HCT116 (cell line): ENCODE measurements at regions not wholly inside any gene's neighbourhood (a gene's known extent, or its start where the extent isn't known, plus 50 kb on each side); places are given as distances from the start of the nearest gene placed in this dataset.

Experiments used
- ATAC-seq: fragments of 200-7000 bp; cut with Tn5 transposase; 2 replicates; pipeline ENCODE4 v1.9.1; 2020; ENCODE audit warnings: mild to moderate bottlenecking, moderate library complexity
- BruUV-seq: library from RNA; stranded (reverse); fragments of 400-500 nt; replicated peaks from 2 replicates; lab custom pipeline; 2021; lab: Mats Ljungman, UMichigan
- CTCF ChIA-PET: fragments of 300-600 bp; sonication (Branson Sonifier 250); formaldehyde crosslinking; loops from one replicate; lab custom pipeline; 2021; ENCODE audit warnings: antibody characterized with exemption; lab: Charles Lee
- POLR2A ChIA-PET: fragments of 300-600, 350-600 bp; sonication (Branson Sonifier 250); formaldehyde crosslinking; loops from one replicate; lab custom pipeline; 2021; ENCODE audit warnings: antibody characterized with exemption; lab: Charles Lee
- RAD21 ChIA-PET, 2 experiments: fragments of 300-600 bp; sonication (Branson Sonifier 250); formaldehyde crosslinking; loops; one replicate each; lab custom pipeline; 2023; ENCODE audit warnings: low total read pairs in 2 of 2; ENCODE audit not compliant: uncharacterized antibody in 2 of 2, unreplicated experiment in 2 of 2, low non-redundant PET in 1 of 2; lab: Charles Lee
- DNase-seq: peaks from one replicate; pipeline ENCODE4 v3.0.0-alpha.2; 2010; ENCODE audit warnings: low read depth, low spot score
- H2AFZ ChIP-seq: fragments of 200-600 bp; shearing (Covaris generic), sonication (generic); 2 replicates; pipeline ENCODE4 v1.6.1; 2017; ENCODE audit warnings: low read depth, mixed run types, mixed read lengths, antibody characterized with exemption, low read length; ENCODE audit not compliant: poor library complexity, severe bottlenecking
- H3K27ac ChIP-seq: 2 replicates; pipeline ENCODE4 v1.5.1; 2012; ENCODE audit warnings: low read depth, low read length
- H3K27me3 ChIP-seq: fragments of 200-600 bp; sonication (generic); 2 replicates; pipeline ENCODE4 v1.6.1; 2016; ENCODE audit warnings: mixed run types, low read length, mixed read lengths; ENCODE audit not compliant: insufficient read depth
- H3K36me3 ChIP-seq, 2 experiments: fragments of 200-500 bp in 1 of 2; fragments of 200-600 bp in 1 of 2; sonication (Bioruptor generic) in 1 of 2; sonication (generic) in 1 of 2; 2 replicates each; pipeline versions ENCODE4 v1.5.1 to v1.6.1; 2014 to 2016; ENCODE audit warnings: low read length in 2 of 2, inconsistent platforms in 1 of 2, mixed read lengths in 1 of 2, mixed run types in 1 of 2; ENCODE audit not compliant: insufficient read depth in 2 of 2, control insufficient read depth in 1 of 2
- H3K4me1 ChIP-seq, 2 experiments: fragments of 200-600 bp in 1 of 2; sonication (generic) in 1 of 2; 2 replicates each; pipeline versions ENCODE4 v1.5.1 to v1.6.1; 2012 to 2017; ENCODE audit warnings: low read length in 2 of 2, inconsistent platforms in 1 of 2, mild to moderate bottlenecking in 1 of 2, mixed read lengths in 1 of 2, mixed run types in 1 of 2, moderate library complexity in 1 of 2; ENCODE audit not compliant: insufficient read depth in 2 of 2, control insufficient read depth in 1 of 2
- H3K4me2 ChIP-seq: fragments of 200-600 bp; sonication (generic); 2 replicates; pipeline ENCODE4 v1.6.1; 2017; ENCODE audit warnings: mixed run types, low read length, mixed read lengths
- H3K4me3 ChIP-seq, 2 experiments: fragments of 200-600 bp in 1 of 2; sonication (generic) in 1 of 2; replicated peaks in 1 of 2; 2 replicates each; pipeline ENCODE4 v1.5.1; 2011 to 2016; ENCODE audit warnings: low read length in 2 of 2, control low read depth in 1 of 2, low read depth in 1 of 2, mild to moderate bottlenecking in 1 of 2, mixed read lengths in 1 of 2, mixed run types in 1 of 2
- H3K79me2 ChIP-seq: fragments of 200-600 bp; sonication (generic); 2 replicates; pipeline ENCODE4 v1.6.1; 2017; ENCODE audit warnings: mild to moderate bottlenecking, mixed run types, low read length, moderate library complexity, mixed read lengths; ENCODE audit not compliant: insufficient read depth
- H3K9ac ChIP-seq: fragments of 200-600 bp; sonication (generic); 2 replicates; pipeline ENCODE4 v1.6.1; 2016; ENCODE audit warnings: low read length, mixed read lengths
- H3K9me2 ChIP-seq: fragments of 200-600 bp; sonication (generic), shearing (Covaris generic); 2 replicates; pipeline ENCODE4 v1.6.1; 2017; ENCODE audit warnings: mixed run types, mild to moderate bottlenecking, moderate library complexity; ENCODE audit not compliant: insufficient read depth
- H3K9me3 ChIP-seq, 2 experiments: fragments of 200-500 bp in 1 of 2; fragments of 200-600 bp in 1 of 2; sonication (Bioruptor generic) in 1 of 2; sonication (generic) in 1 of 2; 2 replicates each; pipeline ENCODE4 v1.6.1; 2014 to 2017; ENCODE audit warnings: low read length in 2 of 2, mixed read lengths in 2 of 2, inconsistent platforms in 1 of 2, low read depth in 1 of 2, mild to moderate bottlenecking in 1 of 2, mixed run types in 1 of 2, moderate library complexity in 1 of 2; ENCODE audit not compliant: control insufficient read depth in 1 of 2, insufficient read depth in 1 of 2
- H4K20me1 ChIP-seq: fragments of 200-600 bp; sonication (generic), shearing (Covaris generic); 2 replicates; pipeline ENCODE4 v1.6.1; 2017; ENCODE audit warnings: mixed run types, mild to moderate bottlenecking, moderate library complexity; ENCODE audit not compliant: insufficient read depth
- CBX3 ChIP-seq: IDR thresholded peaks from 2 replicates; pipeline ENCODE4 v1.6.1; 2012; ENCODE audit warnings: low read depth
- CEBPB ChIP-seq: IDR thresholded peaks from 2 replicates; pipeline ENCODE4 v1.6.1; 2012; ENCODE audit warnings: low read depth
- EGR1 ChIP-seq: IDR thresholded peaks from 2 replicates; pipeline ENCODE4 v1.6.1; 2012; ENCODE audit warnings: low read depth
- ELF1 ChIP-seq: IDR thresholded peaks from 2 replicates; pipeline ENCODE4 v1.6.1; 2012; ENCODE audit warnings: low read depth, borderline replicate concordance
- EZH2 ChIP-seq: fragments of 200-600 bp; sonication (generic); IDR thresholded peaks from 2 replicates; pipeline ENCODE4 v1.6.1; 2017; ENCODE audit warnings: antibody characterized with exemption, mixed run types
- EZH2phosphoT487 ChIP-seq: fragments of 200-600 bp; IDR thresholded peaks from 2 replicates; pipeline ENCODE4 v1.6.1; 2018; ENCODE audit warnings: antibody characterized with exemption, borderline replicate concordance
- FOSL1 ChIP-seq: IDR thresholded peaks from 2 replicates; pipeline ENCODE4 v1.6.1; 2012; ENCODE audit warnings: low read depth
- JUND ChIP-seq: IDR thresholded peaks from 2 replicates; pipeline ENCODE4 v1.6.1; 2012
- POLR2A ChIP-seq: IDR thresholded peaks from 2 replicates; pipeline ENCODE4 v1.7.0; 2011; ENCODE audit warnings: borderline replicate concordance; ENCODE audit not compliant: insufficient read depth, insufficient read length; ENCODE audit errors: extremely low read depth
- SIN3A ChIP-seq: IDR thresholded peaks from 2 replicates; pipeline ENCODE4 v1.6.1; 2012; ENCODE audit warnings: low read depth
- SRF ChIP-seq: IDR thresholded peaks from 2 replicates; pipeline ENCODE4 v1.6.1; 2012; ENCODE audit warnings: low read depth
- TCF7L2 ChIP-seq: IDR thresholded peaks from 2 replicates; pipeline ENCODE4 v1.7.0; 2011; ENCODE audit warnings: borderline replicate concordance, inconsistent platforms; ENCODE audit not compliant: insufficient read depth, insufficient read length; ENCODE audit errors: extremely low read depth
- YY1 ChIP-seq: IDR thresholded peaks from 2 replicates; pipeline ENCODE4 v1.6.1; 2011; ENCODE audit warnings: low read length, low read depth, moderate library complexity, mild to moderate bottlenecking; ENCODE audit not compliant: insufficient replicate concordance; ENCODE audit errors: extremely low read depth
- ZNF274 ChIP-seq: fragments of 200-500 bp; sonication (Bioruptor generic); IDR thresholded peaks from 2 replicates; pipeline ENCODE4 v1.6.1; 2014; ENCODE audit warnings: mild to moderate bottlenecking, low read depth, low read length, inconsistent platforms
- intact Hi-C: fragments of 100-400 bp; cut with micrococcal nuclease; formaldehyde crosslinking; loops from 2 replicates; pipeline ENCODE4 v1.10.0; 2022
- TF ChIP-seq, protein P1 (sequence below): IDR thresholded peaks from 2 replicates; pipeline ENCODE4 v1.6.1; 2011; ENCODE audit warnings: mild to moderate bottlenecking, low read length, moderate library complexity; ENCODE audit not compliant: insufficient replicate concordance; ENCODE audit errors: extremely low read depth
- TF ChIP-seq, protein P2 (sequence below): IDR thresholded peaks from 2 replicates; pipeline ENCODE4 v1.6.1; 2012
- TF ChIP-seq, protein P3 (sequence below), 3 experiments: fragments of 200-600 bp in 1 of 3; sonication (generic) in 1 of 3; IDR thresholded peaks in 2 of 3; conservative IDR thresholded peaks in 1 of 3; 2 replicates each; pipeline ENCODE4 v1.5.1; 2012 to 2017; ENCODE audit warnings: low read depth in 2 of 3, low read length in 2 of 3, antibody characterized with exemption in 1 of 3, borderline replicate concordance in 1 of 3, control low read depth in 1 of 3, mild to moderate bottlenecking in 1 of 3, mixed read lengths in 1 of 3, mixed run types in 1 of 3, moderate library complexity in 1 of 3; ENCODE audit not compliant: insufficient read depth in 1 of 3

DNA sequence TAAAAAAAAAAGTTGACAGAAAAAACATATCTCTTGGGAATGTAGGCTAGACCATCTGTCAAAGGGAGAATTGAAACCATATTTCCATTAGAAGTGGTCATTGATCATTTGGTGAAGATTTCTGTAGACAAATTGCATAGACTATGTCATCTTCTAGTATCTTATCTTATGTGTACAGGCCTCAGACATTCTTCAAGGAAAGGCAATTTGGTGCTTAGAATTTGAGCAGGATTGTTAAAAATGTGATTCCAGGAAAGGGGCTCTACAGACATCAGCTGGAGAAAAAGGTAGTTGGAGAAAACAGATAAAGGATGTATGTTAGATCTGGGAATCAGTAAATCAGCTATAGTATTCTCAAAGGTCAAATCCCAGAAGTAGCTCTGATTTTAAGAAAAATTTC lies 627.1 kb downstream of the TMTC2 start:
- intact Hi-C loops = no loop called here
- Histone ChIP-seq H3K9me2 (no peaks in the 10 kb centered on the region), H4K20me1 (no peaks in the 10 kb centered on the region), H3K27me3 (no peaks in the 10 kb centered on the region), H2AFZ (no peak overlapping the region), H3K79me2 (no peaks in the 10 kb centered on the region), H3K27ac (no peak overlapping the region), H3K4me2 (no peak overlapping the region), H3K4me1 (no peaks in the 10 kb centered on the region), H3K36me3 (no peaks in the 10 kb centered on the region), H3K9me3 (no peaks in the 10 kb centered on the region), H3K4me3 (no peak overlapping the region), H3K9ac (no peak overlapping the region)
- CTCF ChIA-PET = no interaction called here
- TF ChIP-seq POLR2A (no peak), FOSL1 (no peak), SIN3A (no peak), CBX3 (no peak), JUND (no peak), EGR1 (no peak), ZNF274 (no peak), EZH2phosphoT487 (no peak)
- TF ChIP-seq, protein P1, sequence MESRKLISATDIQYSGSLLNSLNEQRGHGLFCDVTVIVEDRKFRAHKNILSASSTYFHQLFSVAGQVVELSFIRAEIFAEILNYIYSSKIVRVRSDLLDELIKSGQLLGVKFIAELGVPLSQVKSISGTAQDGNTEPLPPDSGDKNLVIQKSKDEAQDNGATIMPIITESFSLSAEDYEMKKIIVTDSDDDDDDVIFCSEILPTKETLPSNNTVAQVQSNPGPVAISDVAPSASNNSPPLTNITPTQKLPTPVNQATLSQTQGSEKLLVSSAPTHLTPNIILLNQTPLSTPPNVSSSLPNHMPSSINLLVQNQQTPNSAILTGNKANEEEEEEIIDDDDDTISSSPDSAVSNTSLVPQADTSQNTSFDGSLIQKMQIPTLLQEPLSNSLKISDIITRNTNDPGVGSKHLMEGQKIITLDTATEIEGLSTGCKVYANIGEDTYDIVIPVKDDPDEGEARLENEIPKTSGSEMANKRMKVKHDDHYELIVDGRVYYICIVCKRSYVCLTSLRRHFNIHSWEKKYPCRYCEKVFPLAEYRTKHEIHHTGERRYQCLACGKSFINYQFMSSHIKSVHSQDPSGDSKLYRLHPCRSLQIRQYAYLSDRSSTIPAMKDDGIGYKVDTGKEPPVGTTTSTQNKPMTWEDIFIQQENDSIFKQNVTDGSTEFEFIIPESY = no peak
- TF ChIP-seq, protein P2, sequence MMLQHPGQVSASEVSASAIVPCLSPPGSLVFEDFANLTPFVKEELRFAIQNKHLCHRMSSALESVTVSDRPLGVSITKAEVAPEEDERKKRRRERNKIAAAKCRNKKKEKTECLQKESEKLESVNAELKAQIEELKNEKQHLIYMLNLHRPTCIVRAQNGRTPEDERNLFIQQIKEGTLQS = no peak
- BruUV-seq = no TSS peak
- RAD21 ChIA-PET = no interaction called here
- POLR2A ChIA-PET = no interaction called here
- no peak for DNase-seq
- no peak for ATAC-seq

DNA sequence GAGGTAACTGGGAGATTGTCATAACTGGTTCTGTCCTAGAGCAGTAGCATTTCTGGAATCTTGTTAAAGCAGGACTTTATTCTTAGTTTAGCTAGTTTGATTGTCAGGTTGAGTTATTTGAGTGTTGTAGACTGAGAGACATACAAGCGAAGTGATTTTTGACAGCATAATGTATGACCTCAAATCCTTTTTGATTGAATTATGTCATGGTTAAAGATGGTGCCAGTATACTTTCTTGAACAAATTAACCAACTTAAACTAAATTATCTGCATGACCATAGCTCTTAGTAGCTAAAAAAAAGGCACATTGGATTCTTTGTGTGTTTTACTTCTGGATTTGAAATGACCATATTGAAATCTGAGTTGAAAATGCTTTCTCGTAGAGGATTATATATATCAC lies 626.6 kb downstream of the TMTC2 start:
- POLR2A ChIA-PET = no interaction called here
- Histone ChIP-seq H3K4me2 (no peak overlapping the region), H3K79me2 (no peaks in the 10 kb centered on the region), H3K36me3 (no peaks in the 10 kb centered on the region), H3K9ac (no peak overlapping the region), H2AFZ (no peak overlapping the region), H3K9me3 (no peaks in the 10 kb centered on the region), H3K4me3 (no peak overlapping the region), H3K9me2 (no peaks in the 10 kb centered on the region), H3K27me3 (no peaks in the 10 kb centered on the region), H4K20me1 (no peaks in the 10 kb centered on the region), H3K27ac (no peak overlapping the region), H3K4me1 (no peaks in the 10 kb centered on the region)
- CTCF ChIA-PET = no interaction called here
- no TSS peak for BruUV-seq
- intact Hi-C loops = no loop called here
- DNase-seq (no peak), ATAC-seq (no peak)
- RAD21 ChIA-PET = no interaction called here
- TF ChIP-seq CEBPB (no peak), JUND (no peak), SRF (no peak), YY1 (no peak), ELF1 (no peak), FOSL1 (no peak), EGR1 (no peak), SIN3A (no peak), POLR2A (no peak), ZNF274 (no peak), TCF7L2 (no peak), EZH2 (no peak)
- TF ChIP-seq, protein P2 = no peak
- TF ChIP-seq, protein P3, sequence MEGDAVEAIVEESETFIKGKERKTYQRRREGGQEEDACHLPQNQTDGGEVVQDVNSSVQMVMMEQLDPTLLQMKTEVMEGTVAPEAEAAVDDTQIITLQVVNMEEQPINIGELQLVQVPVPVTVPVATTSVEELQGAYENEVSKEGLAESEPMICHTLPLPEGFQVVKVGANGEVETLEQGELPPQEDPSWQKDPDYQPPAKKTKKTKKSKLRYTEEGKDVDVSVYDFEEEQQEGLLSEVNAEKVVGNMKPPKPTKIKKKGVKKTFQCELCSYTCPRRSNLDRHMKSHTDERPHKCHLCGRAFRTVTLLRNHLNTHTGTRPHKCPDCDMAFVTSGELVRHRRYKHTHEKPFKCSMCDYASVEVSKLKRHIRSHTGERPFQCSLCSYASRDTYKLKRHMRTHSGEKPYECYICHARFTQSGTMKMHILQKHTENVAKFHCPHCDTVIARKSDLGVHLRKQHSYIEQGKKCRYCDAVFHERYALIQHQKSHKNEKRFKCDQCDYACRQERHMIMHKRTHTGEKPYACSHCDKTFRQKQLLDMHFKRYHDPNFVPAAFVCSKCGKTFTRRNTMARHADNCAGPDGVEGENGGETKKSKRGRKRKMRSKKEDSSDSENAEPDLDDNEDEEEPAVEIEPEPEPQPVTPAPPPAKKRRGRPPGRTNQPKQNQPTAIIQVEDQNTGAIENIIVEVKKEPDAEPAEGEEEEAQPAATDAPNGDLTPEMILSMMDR (IDR thresholded peaks at IDR 0.05 in 2 of 3, conservative IDR thresholded peaks at IDR 0.05 in 1 of 3; ENCODE audit: borderline replicate concordance in 1 of 3, insufficient read depth in 1 of 3, low read depth in 2 of 3, low read length in 2 of 3) = no peak
